Activated CD8-positive, alpha-beta memory T cell treated with anti-CD3 and anti-CD28 coated beads for 24 hours (primary cell): ENCODE measurements at regions not wholly inside any gene's neighbourhood (a gene's known extent, or its start where the extent isn't known, plus 50 kb on each side); places are given as distances from the start of the nearest gene placed in this dataset.

Experiments
- DNase-seq: peaks from one replicate; pipeline ENCODE4 v3.0.0-alpha.2; 2020

GRCh38 chr7:98462911-98463633 is 62.2 kb upstream of the BAIAP2L1 start:
- DNase-seq = no peak

GRCh38 chr7:98460902-98461301 is 60.0 kb upstream of the BAIAP2L1 start:
- no peak for DNase-seq

- DNase-seq = no peak
These were observed 58.6 kb upstream of the BAIAP2L1 start for GRCh38 chr7:98459529-98459928.

- no peak for DNase-seq
These were observed 57.4 kb upstream of the BAIAP2L1 start for GRCh38 chr7:98458090-98458875.

GRCh38 chr7:98456866-98457265 is 56.0 kb upstream of the BAIAP2L1 start:
- no peak for DNase-seq

GRCh38 chr7:98452791-98453190 is 51.9 kb upstream of the BAIAP2L1 start:
- DNase-seq = no peak
